DOHH2 (cell line): ENCODE measurements at regions not wholly inside any gene's neighbourhood (a gene's known extent, or its start where the extent isn't known, plus 50 kb on each side); places are given as distances from the start of the nearest gene placed in this dataset.

ENCODE experiments used
- H3F3A ChIP-seq: fragments of 200-600 bp; sonication (generic), shearing (Covaris generic); 2 replicates; pipeline ENCODE4 v1.6.0; 2016; ENCODE audit warnings: antibody characterized with exemption, mild to moderate bottlenecking; ENCODE audit not compliant: control insufficient read depth, insufficient read depth
- H3K27ac ChIP-seq: fragments of 200-600 bp; sonication (generic); 2 replicates; pipeline ENCODE4 v1.5.1; 2014; ENCODE audit warnings: low read depth, mild to moderate bottlenecking, low read length, moderate library complexity
- H3K27me3 ChIP-seq: fragments of 200-600 bp; sonication (generic); 2 replicates; pipeline ENCODE4 v1.6.1; 2014; ENCODE audit warnings: mild to moderate bottlenecking, low read length, mixed read lengths; ENCODE audit not compliant: control insufficient read depth
- H3K36me3 ChIP-seq: fragments of 200-600 bp; sonication (generic); 2 replicates; pipeline ENCODE4 v1.6.1; 2014; ENCODE audit warnings: mild to moderate bottlenecking, low read length, moderate library complexity, mixed read lengths; ENCODE audit not compliant: control insufficient read depth
- H3K4me1 ChIP-seq: fragments of 200-600 bp; sonication (generic); 2 replicates; pipeline ENCODE4 v1.6.1; 2014; ENCODE audit warnings: mild to moderate bottlenecking, low read length, mixed read lengths; ENCODE audit not compliant: control insufficient read depth
- H3K4me2 ChIP-seq: fragments of 200-600 bp; sonication (generic); 2 replicates; pipeline ENCODE4 v1.6.0; 2014; ENCODE audit warnings: mild to moderate bottlenecking, low read length, moderate library complexity
- H3K4me3 ChIP-seq: fragments of 200-600 bp; sonication (generic); 2 replicates; pipeline ENCODE4 v1.5.1; 2014; ENCODE audit warnings: mild to moderate bottlenecking, low read length, mixed read lengths
- H3K79me2 ChIP-seq: fragments of 200-600 bp; sonication (generic); 2 replicates; pipeline ENCODE4 v1.6.1; 2014; ENCODE audit warnings: mild to moderate bottlenecking, low read length, mixed read lengths; ENCODE audit not compliant: control insufficient read depth
- H3K9me2 ChIP-seq: fragments of 200-600 bp; sonication (generic); replicated peaks from 2 replicates; pipeline ENCODE4 v1.6.1; 2014; ENCODE audit warnings: mild to moderate bottlenecking, low read length, mixed read lengths; ENCODE audit not compliant: control insufficient read depth
- H3K9me3 ChIP-seq: fragments of 200-600 bp; sonication (generic); 2 replicates; pipeline ENCODE4 v1.6.1; 2014; ENCODE audit warnings: antibody characterized with exemption, low read length, mixed read lengths; ENCODE audit not compliant: control insufficient read depth, insufficient read depth
- H4K20me1 ChIP-seq: fragments of 200-600 bp; sonication (generic); 2 replicates; pipeline ENCODE4 v1.6.0; 2014; ENCODE audit warnings: low read depth, mild to moderate bottlenecking, antibody characterized with exemption, low read length, moderate library complexity; ENCODE audit not compliant: control insufficient read depth, insufficient read depth
- CTCF ChIP-seq: fragments of 200-600 bp; sonication (generic); IDR thresholded peaks from one replicate; pipeline ENCODE4 v1.5.1; 2014; ENCODE audit warnings: antibody characterized with exemption, mild to moderate bottlenecking, low read depth, low read length; ENCODE audit not compliant: poor library complexity, severe bottlenecking
- EZH2phosphoT487 ChIP-seq: fragments of 200-600 bp; sonication (generic); IDR thresholded peaks from 2 replicates; pipeline ENCODE4 v1.6.1; 2017; ENCODE audit warnings: borderline replicate concordance, mild to moderate bottlenecking, antibody characterized with exemption, low read length, moderate library complexity, mixed read lengths

- no peaks in the 10 kb centered on the region for H3K36me3 ChIP-seq
- no peak overlapping the region for H3K27ac ChIP-seq
- H3K4me1 ChIP-seq, result no peaks in the 10 kb centered on the region
- peaks cover 2% of the 10 kb centered on the region; the same call in 1 of the 2 replicates for H3K9me3 ChIP-seq
- H3F3A ChIP-seq, result no peaks in the 10 kb centered on the region
- H3K4me3 ChIP-seq, result no peak overlapping the region
- no peaks in the 10 kb centered on the region for H3K79me2 ChIP-seq
- no peaks in the 10 kb centered on the region for H4K20me1 ChIP-seq
- TF ChIP-seq EZH2phosphoT487 (no peak), CTCF (no peak)
- no peaks in the 10 kb centered on the region for H3K9me2 ChIP-seq
- no peak overlapping the region for H3K4me2 ChIP-seq
- H3K27me3 ChIP-seq, result no peaks in the 10 kb centered on the region
These were observed 114.6 kb upstream of the FOXQ1 start for GRCh38 chr6:1197309-1197708.

- Histone ChIP-seq H3K27ac (no peak overlapping the region), H3F3A (no peaks in the 10 kb centered on the region), H3K9me2 (no peaks in the 10 kb centered on the region), H4K20me1 (no peaks in the 10 kb centered on the region), H3K9me3 (peaks cover 2% of the 10 kb centered on the region; the same call in 1 of the 2 replicates), H3K79me2 (no peaks in the 10 kb centered on the region), H3K27me3 (no peaks in the 10 kb centered on the region), H3K4me1 (no peaks in the 10 kb centered on the region), H3K36me3 (no peaks in the 10 kb centered on the region), H3K4me2 (no peak overlapping the region), H3K4me3 (no peak overlapping the region)
- TF ChIP-seq CTCF, result no peak
- TF ChIP-seq EZH2phosphoT487, result no peak
These were observed 120.7 kb upstream of the FOXQ1 start for GRCh38 chr6:1191141-1191630.

GRCh38 chr6:1190366-1190765 lies 121.5 kb upstream of the FOXQ1 start:
- no peaks in the 10 kb centered on the region for H3K27me3 ChIP-seq
- H3K4me1 ChIP-seq, result no peaks in the 10 kb centered on the region
- H3K4me3 ChIP-seq, result no peak overlapping the region
- no peaks in the 10 kb centered on the region for H3K9me2 ChIP-seq
- H4K20me1 ChIP-seq, result no peaks in the 10 kb centered on the region
- no peaks in the 10 kb centered on the region for H3F3A ChIP-seq
- H3K36me3 ChIP-seq, result no peaks in the 10 kb centered on the region
- TF ChIP-seq CTCF (no peak), EZH2phosphoT487 (no peak)
- H3K27ac ChIP-seq, result no peak overlapping the region
- H3K9me3 ChIP-seq, result peaks cover 2% of the 10 kb centered on the region; the same call in 1 of the 2 replicates
- no peaks in the 10 kb centered on the region for H3K79me2 ChIP-seq
- no peak overlapping the region for H3K4me2 ChIP-seq
